ENCODE measurements at regions not wholly inside any gene's neighbourhood (a gene's known extent, or its start where the extent isn't known, plus 50 kb on each side); places are given as distances from the start of the nearest gene placed in this dataset.

- Histone ChIP-seq H3K27me3 (ENCODE audit: control insufficient read depth in 3 of 3, insufficient read depth in 3 of 3, low read depth in 1 of 3, low read length in 3 of 3) (no peaks in the 10 kb centered on the region), H3K9ac (ENCODE audit: low read depth, low read length, poor library complexity) (no peak overlapping the region), H3K9me3 (replicated peaks in 1 of 2; ENCODE audit: control insufficient read depth in 2 of 2, insufficient read depth in 1 of 2, low read depth in 1 of 2, low read length in 2 of 2) (no peaks in the 10 kb centered on the region), H3K4me3 (ENCODE audit: low read length in 2 of 2) (no peak overlapping the region), H2BK120ac (ENCODE audit: low read depth, low read length) (no peak overlapping the region), H3K36me3 (replicated peaks in 1 of 2; ENCODE audit: control insufficient read depth in 2 of 2, insufficient read depth in 2 of 2, low read length in 2 of 2) (no peaks in the 10 kb centered on the region), H2BK5ac (ENCODE audit: low read length) (no peak overlapping the region), H3K79me1 (ENCODE audit: low read depth, low read length) (no peaks in the 10 kb centered on the region), H2BK15ac (ENCODE audit: low read length) (no peak overlapping the region), H3K27ac (replicated peaks; ENCODE audit: low read length) (no peak overlapping the region), H3K4me1 (ENCODE audit: control insufficient read depth in 2 of 2, insufficient read depth in 1 of 2, low read depth in 1 of 2, low read length in 2 of 2) (no peaks in the 10 kb centered on the region), H3K18ac (ENCODE audit: low read length) (no peak overlapping the region), H3K4ac (ENCODE audit: low read length) (no peak overlapping the region), H4K8ac (ENCODE audit: low read depth, low read length) (no peak overlapping the region), H3K23ac (ENCODE audit: low read depth, low read length, poor library complexity) (no peak overlapping the region), H2AFZ (ENCODE audit: low read length) (no peak overlapping the region), H4K91ac (ENCODE audit: low read depth, low read length, poor library complexity) (no peak overlapping the region), H2AK5ac (ENCODE audit: low read depth, low read length) (no peak overlapping the region), H3K4me2 (ENCODE audit: insufficient read depth, low read length, poor library complexity, severe bottlenecking) (no peak overlapping the region), H2BK12ac (ENCODE audit: low read length) (no peak overlapping the region), H3K14ac (ENCODE audit: low read length) (no peak overlapping the region)
- no peak for DNase-seq (ENCODE audit: low spot score)
These were observed 116.1 kb downstream of the GASK1B start for GRCh38 chr4:158056689-158057245.

DNA sequence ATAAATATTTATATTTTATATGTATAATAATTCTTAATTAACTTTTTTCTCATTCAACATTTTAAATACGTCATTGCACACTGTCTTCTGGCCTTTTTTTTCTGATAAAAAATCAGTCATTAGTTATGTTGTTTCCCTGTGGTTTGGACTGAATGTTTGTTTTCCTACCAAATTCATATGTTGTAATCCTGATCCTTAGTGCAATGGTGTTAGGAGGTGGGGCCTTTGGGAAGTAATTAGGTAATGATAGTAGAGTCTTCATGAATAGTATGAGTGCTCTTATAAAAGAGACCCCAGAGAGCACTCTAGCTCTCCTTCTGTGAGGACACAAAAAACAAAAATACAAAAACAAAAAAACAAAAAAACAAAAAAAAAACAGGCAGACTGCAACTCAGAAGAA, 117.2 kb downstream of the GASK1B start:
- Histone ChIP-seq H3K36me3 (replicated peaks in 1 of 2; ENCODE audit: control insufficient read depth in 2 of 2, insufficient read depth in 2 of 2, low read length in 2 of 2) (no peaks in the 10 kb centered on the region), H2BK120ac (ENCODE audit: low read depth, low read length) (no peak overlapping the region), H3K18ac (ENCODE audit: low read length) (no peak overlapping the region), H2BK15ac (ENCODE audit: low read length) (no peak overlapping the region), H3K9ac (ENCODE audit: low read depth, low read length, poor library complexity) (no peak overlapping the region), H3K14ac (ENCODE audit: low read length) (no peak overlapping the region), H2AFZ (ENCODE audit: low read length) (no peak overlapping the region), H3K27ac (replicated peaks; ENCODE audit: low read length) (no peak overlapping the region), H3K79me1 (ENCODE audit: low read depth, low read length) (no peaks in the 10 kb centered on the region), H2BK12ac (ENCODE audit: low read length) (no peak overlapping the region), H4K8ac (ENCODE audit: low read depth, low read length) (no peak overlapping the region), H3K4me3 (ENCODE audit: low read length in 2 of 2) (no peak overlapping the region), H3K4me2 (ENCODE audit: insufficient read depth, low read length, poor library complexity, severe bottlenecking) (no peak overlapping the region), H3K23ac (ENCODE audit: low read depth, low read length, poor library complexity) (no peak overlapping the region), H4K91ac (ENCODE audit: low read depth, low read length, poor library complexity) (no peak overlapping the region), H3K27me3 (ENCODE audit: control insufficient read depth in 3 of 3, insufficient read depth in 3 of 3, low read depth in 1 of 3, low read length in 3 of 3) (no peaks in the 10 kb centered on the region), H3K9me3 (replicated peaks in 1 of 2; ENCODE audit: control insufficient read depth in 2 of 2, insufficient read depth in 1 of 2, low read depth in 1 of 2, low read length in 2 of 2) (no peaks in the 10 kb centered on the region), H2BK5ac (ENCODE audit: low read length) (no peak overlapping the region), H2AK5ac (ENCODE audit: low read depth, low read length) (no peak overlapping the region), H3K4me1 (ENCODE audit: control insufficient read depth in 2 of 2, insufficient read depth in 1 of 2, low read depth in 1 of 2, low read length in 2 of 2) (no peaks in the 10 kb centered on the region), H3K4ac (ENCODE audit: low read length) (no peak overlapping the region)
- DNase-seq (ENCODE audit: low spot score): no peak
- WGBS, 2 donors (ENCODE audit: extremely low coverage in 2 of 2, insufficient read length in 2 of 2, insufficient replicate concordance in 1 of 2): no CpG with 5 or more reads among the region's 1 CpG

GRCh38 chr4:158053801-158054200, 119.0 kb downstream of the GASK1B start:
- no peak overlapping the region for H2AK5ac ChIP-seq (ENCODE audit: low read depth, low read length)
- H2BK120ac ChIP-seq (ENCODE audit: low read depth, low read length): no peak overlapping the region
- H3K4me3 ChIP-seq (ENCODE audit: low read length in 2 of 2): no peak overlapping the region
- no peaks in the 10 kb centered on the region for H3K4me1 ChIP-seq (ENCODE audit: control insufficient read depth in 2 of 2, insufficient read depth in 1 of 2, low read depth in 1 of 2, low read length in 2 of 2)
- H4K8ac ChIP-seq (ENCODE audit: low read depth, low read length): no peak overlapping the region
- H2BK12ac ChIP-seq (ENCODE audit: low read length): no peak overlapping the region
- no peaks in the 10 kb centered on the region for H3K27me3 ChIP-seq (ENCODE audit: control insufficient read depth in 3 of 3, insufficient read depth in 3 of 3, low read depth in 1 of 3, low read length in 3 of 3)
- H3K4me2 ChIP-seq (ENCODE audit: insufficient read depth, low read length, poor library complexity, severe bottlenecking): no peak overlapping the region
- H2AFZ ChIP-seq (ENCODE audit: low read length): no peak overlapping the region
- H3K36me3 ChIP-seq (replicated peaks in 1 of 2; ENCODE audit: control insufficient read depth in 2 of 2, insufficient read depth in 2 of 2, low read length in 2 of 2): no peaks in the 10 kb centered on the region
- WGBS, 2 donors (ENCODE audit: extremely low coverage in 2 of 2, insufficient read length in 2 of 2, insufficient replicate concordance in 1 of 2): 100% methylated on average over 1 of the region's 3 CpGs; no CpG with 5 or more reads in 1 of the 2 donors
- H3K27ac ChIP-seq (replicated peaks; ENCODE audit: low read length): no peak overlapping the region
- H3K9me3 ChIP-seq (replicated peaks in 1 of 2; ENCODE audit: control insufficient read depth in 2 of 2, insufficient read depth in 1 of 2, low read depth in 1 of 2, low read length in 2 of 2): no peaks in the 10 kb centered on the region
- no peak overlapping the region for H4K91ac ChIP-seq (ENCODE audit: low read depth, low read length, poor library complexity)
- H3K14ac ChIP-seq (ENCODE audit: low read length): no peak overlapping the region
- H3K4ac ChIP-seq (ENCODE audit: low read length): no peak overlapping the region
- no peak overlapping the region for H3K23ac ChIP-seq (ENCODE audit: low read depth, low read length, poor library complexity)
- no peak overlapping the region for H3K9ac ChIP-seq (ENCODE audit: low read depth, low read length, poor library complexity)
- no peaks in the 10 kb centered on the region for H3K79me1 ChIP-seq (ENCODE audit: low read depth, low read length)
- no peak overlapping the region for H2BK5ac ChIP-seq (ENCODE audit: low read length)
- no peak overlapping the region for H3K18ac ChIP-seq (ENCODE audit: low read length)
- no peak overlapping the region for H2BK15ac ChIP-seq (ENCODE audit: low read length)
- no peak for DNase-seq (ENCODE audit: low spot score)

DNA sequence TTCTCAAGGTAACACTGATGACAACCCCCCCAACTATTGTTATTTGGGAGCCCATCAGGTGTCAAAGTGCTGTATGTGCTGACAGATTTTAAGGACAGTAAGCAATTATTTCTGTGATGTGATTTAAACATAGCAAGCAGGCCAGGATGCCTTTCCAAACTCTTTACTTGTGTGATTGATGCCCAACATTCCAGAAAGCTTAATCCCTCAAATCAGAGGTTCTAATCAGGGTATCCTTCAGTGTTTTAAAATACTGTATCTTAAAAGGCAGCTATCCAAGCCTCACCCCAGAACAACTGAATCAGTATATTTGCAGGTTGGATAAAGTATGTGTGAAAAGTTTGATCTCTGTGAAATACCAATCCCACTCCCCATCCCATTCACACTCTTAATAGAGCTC, 119.7 kb downstream of the GASK1B start:
- H2BK15ac ChIP-seq (ENCODE audit: low read length): no peak overlapping the region
- no peaks in the 10 kb centered on the region for H3K27me3 ChIP-seq (ENCODE audit: control insufficient read depth in 3 of 3, insufficient read depth in 3 of 3, low read depth in 1 of 3, low read length in 3 of 3)
- no peak overlapping the region for H3K4me3 ChIP-seq (ENCODE audit: low read length in 2 of 2)
- H2BK120ac ChIP-seq (ENCODE audit: low read depth, low read length): no peak overlapping the region
- H4K8ac ChIP-seq (ENCODE audit: low read depth, low read length): no peak overlapping the region
- H3K4me1 ChIP-seq (ENCODE audit: control insufficient read depth in 2 of 2, insufficient read depth in 1 of 2, low read depth in 1 of 2, low read length in 2 of 2): no peaks in the 10 kb centered on the region
- H3K9ac ChIP-seq (ENCODE audit: low read depth, low read length, poor library complexity): no peak overlapping the region
- no peak overlapping the region for H4K91ac ChIP-seq (ENCODE audit: low read depth, low read length, poor library complexity)
- no peak overlapping the region for H2AK5ac ChIP-seq (ENCODE audit: low read depth, low read length)
- DNase-seq (ENCODE audit: low spot score): no peak
- H3K36me3 ChIP-seq (replicated peaks in 1 of 2; ENCODE audit: control insufficient read depth in 2 of 2, insufficient read depth in 2 of 2, low read length in 2 of 2): no peaks in the 10 kb centered on the region
- H3K27ac ChIP-seq (replicated peaks; ENCODE audit: low read length): no peak overlapping the region
- no peak overlapping the region for H2AFZ ChIP-seq (ENCODE audit: low read length)
- no peaks in the 10 kb centered on the region for H3K9me3 ChIP-seq (replicated peaks in 1 of 2; ENCODE audit: control insufficient read depth in 2 of 2, insufficient read depth in 1 of 2, low read depth in 1 of 2, low read length in 2 of 2)
- no peak overlapping the region for H3K18ac ChIP-seq (ENCODE audit: low read length)
- H3K23ac ChIP-seq (ENCODE audit: low read depth, low read length, poor library complexity): no peak overlapping the region
- no peak overlapping the region for H2BK12ac ChIP-seq (ENCODE audit: low read length)
- H3K4me2 ChIP-seq (ENCODE audit: insufficient read depth, low read length, poor library complexity, severe bottlenecking): no peak overlapping the region
- no peak overlapping the region for H2BK5ac ChIP-seq (ENCODE audit: low read length)
- H3K79me1 ChIP-seq (ENCODE audit: low read depth, low read length): no peaks in the 10 kb centered on the region
- H3K4ac ChIP-seq (ENCODE audit: low read length): no peak overlapping the region
- H3K14ac ChIP-seq (ENCODE audit: low read length): no peak overlapping the region
